Tibial nerve (tissue), 4 donors: ENCODE measurements at regions not wholly inside any gene's neighbourhood (a gene's known extent, or its start where the extent isn't known, plus 50 kb on each side); places are given as distances from the start of the nearest gene placed in this dataset.

Experiments
- DNase-seq, 2 donors: peaks; one replicate each; pipeline ENCODE4 v3.0.0-alpha.2; 2019; ENCODE audit warnings: low spot score in 2 of 2
- H3K27ac ChIP-seq, 4 donors: fragments of 200-600 bp; sonication (generic) in 3 of 4; one replicate each; pipeline ENCODE4 v1.5.1; 2017 to 2019; ENCODE audit warnings: mild to moderate bottlenecking in 1 of 4
- H3K27me3 ChIP-seq, 2 donors: fragments of 200-600 bp; sonication (generic) in 1 of 2; one replicate each; pipeline versions ENCODE4 v1.5.1 to v1.6.0; 2017 to 2019
- H3K36me3 ChIP-seq, 3 donors: fragments of 200-600 bp; sonication (generic); one replicate each; pipeline ENCODE4 v1.5.1; 2018 to 2019
- H3K4me1 ChIP-seq, 4 donors: fragments of 200-600 bp; sonication (generic) in 3 of 4; one replicate each; pipeline ENCODE4 v1.5.1; 2017 to 2019
- H3K4me3 ChIP-seq, 4 donors: fragments of 200-600 bp; sonication (generic) in 3 of 4; one replicate each; pipeline ENCODE4 v1.5.1; 2017 to 2019; ENCODE audit warnings: mild to moderate bottlenecking in 1 of 4, moderate library complexity in 1 of 4
- H3K9me3 ChIP-seq, 4 donors: fragments of 200-600 bp; sonication (generic) in 3 of 4; one replicate each; pipeline ENCODE4 v1.5.1; 2017 to 2019
- EP300 ChIP-seq, 2 donors: sonication (generic); formaldehyde crosslinking; IDR thresholded peaks; one replicate each; pipeline ENCODE4 v1.6.1; 2017; ENCODE audit warnings: antibody characterized with exemption in 2 of 2, mild to moderate bottlenecking in 1 of 2
- POLR2A ChIP-seq, 2 donors: fragments of 450-650 bp; IDR thresholded peaks; one replicate each; pipeline ENCODE4 v1.6.1; 2017; ENCODE audit warnings: antibody characterized with exemption in 2 of 2, mild to moderate bottlenecking in 2 of 2, moderate library complexity in 2 of 2
- WGBS, 2 donors: methylation state at CpG; one replicate each; pipeline ENCODE4 v1.1.5; 2018; 5-methylcytosine and 5-hydroxymethylcytosine counted together
- TF ChIP-seq, protein P1 (sequence below), 5 experiments: fragments of 200-600 bp in 3 of 5; fragments of 450-650 bp in 2 of 5; sonication (generic) in 3 of 5; IDR thresholded peaks; one replicate each; pipeline ENCODE4 v1.5.1; 2016 to 2019; ENCODE audit warnings: antibody characterized with exemption in 5 of 5, mild to moderate bottlenecking in 3 of 5, moderate library complexity in 2 of 5

DNA sequence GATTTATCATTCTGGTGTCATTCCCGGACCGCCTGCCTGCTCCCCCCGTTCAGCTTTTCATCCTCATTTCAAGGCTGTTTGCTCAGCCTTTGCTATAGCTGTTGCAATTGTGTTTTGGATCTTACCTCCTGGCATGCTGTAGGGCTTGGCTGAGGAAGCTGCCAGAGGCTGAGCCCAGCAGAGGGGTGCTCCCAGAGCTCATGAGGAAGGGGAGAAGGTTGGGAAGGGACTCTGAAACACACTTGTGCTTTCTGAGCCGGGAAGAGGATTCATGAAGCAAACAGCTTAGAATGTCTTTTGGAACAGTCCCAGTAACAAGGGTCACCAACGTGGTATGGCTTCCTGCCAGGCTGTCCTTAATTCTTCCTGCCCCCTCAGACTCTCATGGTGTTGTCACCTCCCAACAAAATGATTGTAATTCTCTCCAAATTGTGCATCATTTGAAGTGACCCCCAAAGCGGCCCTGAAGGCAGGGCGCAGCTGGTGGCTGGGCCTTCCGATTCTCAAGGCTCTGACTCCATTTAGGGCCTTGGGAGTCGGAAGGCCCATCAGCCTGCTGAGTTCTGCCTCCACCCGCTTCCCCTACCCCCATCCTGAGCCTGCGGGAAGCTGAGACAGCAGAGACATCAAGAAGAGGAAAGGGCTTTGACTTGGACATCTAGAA lies 111.9 kb upstream of the ARHGAP5 start:
- TF ChIP-seq POLR2A (IDR thresholded peaks at IDR 0.05): no peak
- H3K27me3 ChIP-seq: no peaks in the 10 kb centered on the region
- peaks cover 0 to 49% (median 17%) of the 10 kb centered on the region in 4 donors for H3K4me1 ChIP-seq
- H3K36me3 ChIP-seq: no peaks in the 10 kb centered on the region
- H3K9me3 ChIP-seq: no peaks in the 10 kb centered on the region
- H3K27ac ChIP-seq: peak overlapping the region in 2 of 4 donors; percentile 6 to 66
- WGBS, 2 donors: 61 to 63% methylated on average over 9 to 11 of the region's 11 CpGs
- DNase-seq: no peak
- H3K4me3 ChIP-seq: no peak overlapping the region

DNA sequence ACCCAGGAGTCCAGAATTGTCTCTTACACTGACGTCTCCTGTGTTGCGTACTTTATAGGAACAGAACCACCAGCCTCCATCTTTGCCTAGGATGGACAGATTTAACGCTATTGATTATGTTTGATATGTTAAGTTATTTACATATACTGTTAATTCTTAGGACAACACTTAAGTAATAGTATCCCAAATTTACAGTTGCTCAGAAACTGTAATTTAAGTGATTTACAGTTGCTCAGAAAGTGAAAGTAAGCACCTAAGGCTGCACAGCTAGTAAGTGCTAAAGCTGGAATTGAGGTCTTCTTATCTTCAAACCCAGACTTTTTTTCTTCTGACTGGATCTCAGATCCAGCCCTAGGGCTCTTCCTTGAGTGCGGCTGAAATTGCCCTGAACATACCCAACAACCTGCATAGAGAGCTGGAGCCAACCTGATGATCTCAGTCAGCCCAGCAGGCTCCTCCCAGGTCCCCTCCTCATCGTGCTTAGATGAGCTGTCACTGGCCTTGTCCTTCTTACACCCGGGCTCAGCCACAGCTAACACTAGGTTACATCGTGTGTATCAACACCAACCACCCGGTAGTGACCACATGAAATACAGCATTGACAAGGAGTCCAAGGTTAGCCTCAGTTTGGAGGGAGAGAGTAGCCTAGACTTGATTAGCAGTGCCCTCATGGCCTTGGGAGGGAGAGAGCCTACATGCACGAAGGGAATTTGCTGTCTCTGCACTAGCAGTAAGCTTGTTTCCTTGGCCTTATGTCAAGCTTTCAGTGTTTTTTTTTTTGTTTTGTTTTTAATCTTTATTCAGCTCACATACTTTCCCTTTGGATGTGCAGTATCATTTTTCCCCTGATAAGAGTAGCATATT lies 111.1 kb upstream of the ARHGAP5 start:
- TF ChIP-seq EP300 (IDR thresholded peaks at IDR 0.05) (no peak), POLR2A (IDR thresholded peaks at IDR 0.05) (no peak)
- TF ChIP-seq, protein P1, sequence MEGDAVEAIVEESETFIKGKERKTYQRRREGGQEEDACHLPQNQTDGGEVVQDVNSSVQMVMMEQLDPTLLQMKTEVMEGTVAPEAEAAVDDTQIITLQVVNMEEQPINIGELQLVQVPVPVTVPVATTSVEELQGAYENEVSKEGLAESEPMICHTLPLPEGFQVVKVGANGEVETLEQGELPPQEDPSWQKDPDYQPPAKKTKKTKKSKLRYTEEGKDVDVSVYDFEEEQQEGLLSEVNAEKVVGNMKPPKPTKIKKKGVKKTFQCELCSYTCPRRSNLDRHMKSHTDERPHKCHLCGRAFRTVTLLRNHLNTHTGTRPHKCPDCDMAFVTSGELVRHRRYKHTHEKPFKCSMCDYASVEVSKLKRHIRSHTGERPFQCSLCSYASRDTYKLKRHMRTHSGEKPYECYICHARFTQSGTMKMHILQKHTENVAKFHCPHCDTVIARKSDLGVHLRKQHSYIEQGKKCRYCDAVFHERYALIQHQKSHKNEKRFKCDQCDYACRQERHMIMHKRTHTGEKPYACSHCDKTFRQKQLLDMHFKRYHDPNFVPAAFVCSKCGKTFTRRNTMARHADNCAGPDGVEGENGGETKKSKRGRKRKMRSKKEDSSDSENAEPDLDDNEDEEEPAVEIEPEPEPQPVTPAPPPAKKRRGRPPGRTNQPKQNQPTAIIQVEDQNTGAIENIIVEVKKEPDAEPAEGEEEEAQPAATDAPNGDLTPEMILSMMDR (IDR thresholded peaks at IDR 0.05): no peak
- 38 to 63% methylated on average over 9 of the region's 9 CpGs for WGBS, 2 donors
- Histone ChIP-seq H3K4me1 (peaks cover 0 to 49% (median 17%) of the 10 kb centered on the region in 4 donors), H3K36me3 (no peaks in the 10 kb centered on the region), H3K27me3 (no peaks in the 10 kb centered on the region), H3K4me3 (no peak overlapping the region), H3K27ac (peak overlapping the region in 2 of 4 donors; percentile 6 to 66), H3K9me3 (peaks cover 0 to 3% (median 0%) of the 10 kb centered on the region in 4 donors)
- no peak for DNase-seq

GRCh38 chr14:31966896-31967668 lies 110.0 kb upstream of the ARHGAP5 start:
- H3K4me3 ChIP-seq: no peak overlapping the region
- no peaks in the 10 kb centered on the region for H3K27me3 ChIP-seq
- H3K4me1 ChIP-seq: peaks cover 0 to 49% (median 17%) of the 10 kb centered on the region in 4 donors
- peaks cover 0 to 3% (median 0%) of the 10 kb centered on the region in 4 donors for H3K9me3 ChIP-seq
- no peaks in the 10 kb centered on the region for H3K36me3 ChIP-seq
- peak overlapping the region in 2 of 4 donors; percentile 26 to 68 for H3K27ac ChIP-seq
- WGBS, 2 donors: 68 to 81% methylated on average over 6 of the region's 6 CpGs
- TF ChIP-seq EP300 (IDR thresholded peaks at IDR 0.05) (peak in 1 of 2 donors; percentile 67), POLR2A (IDR thresholded peaks at IDR 0.05) (no peak)
- DNase-seq: peak in 1 of 2 donors; percentile 36

DNA sequence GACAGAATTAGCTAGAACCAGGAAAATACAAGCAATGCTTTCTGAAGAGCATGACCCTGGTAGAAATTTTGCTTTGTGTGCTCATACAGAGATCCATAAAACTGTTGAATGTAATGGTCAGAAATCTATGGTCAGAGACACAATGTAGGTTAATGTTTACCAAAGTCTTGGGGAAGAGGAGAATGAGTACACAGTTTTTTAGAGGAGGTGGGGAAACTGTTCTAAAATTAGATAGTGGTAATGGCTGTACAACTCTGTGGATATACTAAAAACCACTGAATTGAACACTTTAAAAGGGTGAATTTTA lies 109.5 kb upstream of the ARHGAP5 start:
- Histone ChIP-seq H3K27ac (peak overlapping the region in 2 of 4 donors; percentile 7 to 62), H3K36me3 (no peaks in the 10 kb centered on the region), H3K4me1 (peaks cover 0 to 49% (median 17%) of the 10 kb centered on the region in 4 donors), H3K9me3 (peaks cover 0 to 3% (median 0%) of the 10 kb centered on the region in 4 donors), H3K4me3 (no peak overlapping the region), H3K27me3 (no peaks in the 10 kb centered on the region)
- TF ChIP-seq POLR2A (IDR thresholded peaks at IDR 0.05) (no peak), EP300 (IDR thresholded peaks at IDR 0.05) (no peak)
- TF ChIP-seq, protein P1 (IDR thresholded peaks at IDR 0.05): no peak
- no peak for DNase-seq

GRCh38 chr14:31968107-31968810 lies 108.8 kb upstream of the ARHGAP5 start:
- Histone ChIP-seq H3K27ac (peak overlapping the region in 2 of 4 donors; percentile 7 to 62), H3K36me3 (no peaks in the 10 kb centered on the region), H3K4me3 (no peak overlapping the region), H3K27me3 (no peaks in the 10 kb centered on the region), H3K4me1 (peaks cover 0 to 49% (median 17%) of the 10 kb centered on the region in 4 donors), H3K9me3 (peaks cover 0 to 3% (median 0%) of the 10 kb centered on the region in 4 donors)
- no peak for TF ChIP-seq EP300 (IDR thresholded peaks at IDR 0.05)
- TF ChIP-seq, protein P1 (IDR thresholded peaks at IDR 0.05): no peak
- no peak for TF ChIP-seq POLR2A (IDR thresholded peaks at IDR 0.05)
- 58 to 64% methylated on average over 4 of the region's 4 CpGs for WGBS, 2 donors
- DNase-seq: no peak
